IPS-20b (cell line): ENCODE measurements at regions not wholly inside any gene's neighbourhood (a gene's known extent, or its start where the extent isn't known, plus 50 kb on each side); places are given as distances from the start of the nearest gene placed in this dataset.
"Not testable (repeated sequence)": the region's sequence is repeated elsewhere in the genome, so short reads cannot be mapped to it uniquely, and the experiment has no call there.

ENCODE experiments used
- H3K27ac ChIP-seq: one replicate; pipeline ENCODE4 v1.5.1; 2013; ENCODE audit warnings: low read length
- H3K27me3 ChIP-seq: 2 replicates; pipeline ENCODE4 v1.6.1; 2013; ENCODE audit warnings: mild to moderate bottlenecking, low read length, inconsistent platforms; ENCODE audit not compliant: insufficient read depth
- H3K36me3 ChIP-seq: 2 replicates; pipeline ENCODE4 v1.6.1; 2013; ENCODE audit warnings: low read depth, mild to moderate bottlenecking, inconsistent platforms, low read length, moderate library complexity; ENCODE audit not compliant: insufficient read depth
- H3K4me1 ChIP-seq: 2 replicates; pipeline ENCODE4 v1.6.1; 2013; ENCODE audit warnings: mild to moderate bottlenecking, control low read depth, inconsistent platforms, low read length, moderate library complexity; ENCODE audit not compliant: insufficient read depth
- H3K4me3 ChIP-seq: 2 replicates; pipeline ENCODE4 v1.5.1; 2013; ENCODE audit warnings: mild to moderate bottlenecking, low read length, inconsistent platforms
- H3K9ac ChIP-seq: 2 replicates; pipeline ENCODE4 v1.6.1; 2013; ENCODE audit warnings: low read depth, mild to moderate bottlenecking, inconsistent platforms, low read length, moderate library complexity
- H3K9me3 ChIP-seq: 2 replicates; pipeline ENCODE4 v1.6.1; 2013; ENCODE audit warnings: mild to moderate bottlenecking, low read depth, low read length, inconsistent platforms; ENCODE audit not compliant: insufficient read depth

DNA sequence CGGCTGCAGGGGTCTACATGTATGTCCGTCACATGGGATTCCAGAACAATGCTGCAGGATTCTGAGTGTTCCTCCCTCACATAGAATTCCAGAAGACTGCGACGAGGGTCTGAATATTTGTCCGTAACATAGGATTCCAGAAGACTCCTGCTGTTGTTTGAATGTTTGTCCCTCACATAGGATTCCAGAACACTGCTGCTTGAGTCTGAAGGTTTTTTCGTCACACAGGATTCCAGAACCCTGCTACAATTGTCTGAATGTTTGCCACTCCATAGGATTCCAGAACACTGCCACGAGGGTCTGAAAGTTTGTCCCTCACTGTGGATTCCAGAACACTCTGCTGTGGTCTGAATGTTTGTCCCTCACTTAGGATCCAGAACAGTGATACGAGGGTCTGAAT is 217.5 kb downstream of the FOXD4L6 start:
- not testable (repeated sequence) for H3K27ac ChIP-seq, H3K9ac ChIP-seq, H3K4me1 ChIP-seq, H3K36me3 ChIP-seq, H3K27me3 ChIP-seq, H3K4me3 ChIP-seq
- peaks cover 99% of the 10 kb centered on the region for H3K9me3 ChIP-seq

DNA sequence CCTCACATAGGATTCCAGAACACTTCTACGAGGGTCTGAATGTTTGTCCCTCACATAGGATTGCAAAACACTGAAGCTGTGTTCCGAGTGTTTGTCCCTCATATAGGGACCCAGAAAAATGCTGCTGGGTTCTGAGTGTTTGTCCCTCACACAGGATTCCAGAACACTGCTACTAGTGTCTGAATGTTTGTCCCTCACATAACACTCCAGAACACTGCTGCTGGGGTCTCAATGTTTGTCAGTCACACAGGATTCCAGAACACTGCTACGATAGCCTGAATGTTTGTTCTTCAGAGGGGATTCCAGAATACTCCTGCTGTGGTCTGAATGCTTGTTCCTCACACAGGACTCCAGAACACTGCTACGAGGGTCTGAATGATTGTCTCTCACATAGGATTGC is 218.7 kb downstream of the FOXD4L6 start:
- peaks cover 6% of the 10 kb centered on the region; the same call in 1 of the 2 replicates for H3K27me3 ChIP-seq
- H3K9ac ChIP-seq, result no peak overlapping the region
- no peak overlapping the region for H3K4me3 ChIP-seq
- H3K4me1 ChIP-seq, result no peaks in the 10 kb centered on the region
- H3K9me3 ChIP-seq, result peaks cover 97% of the 10 kb centered on the region
- no peak overlapping the region for H3K27ac ChIP-seq
- H3K36me3 ChIP-seq, result no peaks in the 10 kb centered on the region

DNA sequence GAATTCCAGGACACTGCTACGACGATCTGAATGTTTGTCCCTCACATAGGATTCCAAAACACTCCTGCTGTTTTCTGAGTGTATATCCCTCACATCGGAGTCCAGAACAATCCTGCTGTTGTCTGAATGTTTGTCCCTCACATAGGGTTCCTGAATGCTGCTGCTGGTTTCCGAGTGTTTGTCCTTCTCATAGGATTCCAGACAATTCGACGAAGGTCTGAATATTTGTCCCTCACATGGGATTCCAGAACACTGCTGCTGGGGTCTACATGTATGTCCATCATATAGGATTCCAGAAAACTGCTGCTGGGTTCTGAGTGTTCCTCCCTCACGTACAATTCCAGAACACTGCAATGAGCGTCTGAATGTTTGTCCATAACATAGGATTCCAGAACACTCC is 219.4 kb downstream of the FOXD4L6 start:
- H3K4me3 ChIP-seq, H3K36me3 ChIP-seq, H3K9ac ChIP-seq, H3K4me1 ChIP-seq, H3K27me3 ChIP-seq, H3K27ac ChIP-seq: not testable (repeated sequence)
- peaks cover 92% of the 10 kb centered on the region for H3K9me3 ChIP-seq

DNA sequence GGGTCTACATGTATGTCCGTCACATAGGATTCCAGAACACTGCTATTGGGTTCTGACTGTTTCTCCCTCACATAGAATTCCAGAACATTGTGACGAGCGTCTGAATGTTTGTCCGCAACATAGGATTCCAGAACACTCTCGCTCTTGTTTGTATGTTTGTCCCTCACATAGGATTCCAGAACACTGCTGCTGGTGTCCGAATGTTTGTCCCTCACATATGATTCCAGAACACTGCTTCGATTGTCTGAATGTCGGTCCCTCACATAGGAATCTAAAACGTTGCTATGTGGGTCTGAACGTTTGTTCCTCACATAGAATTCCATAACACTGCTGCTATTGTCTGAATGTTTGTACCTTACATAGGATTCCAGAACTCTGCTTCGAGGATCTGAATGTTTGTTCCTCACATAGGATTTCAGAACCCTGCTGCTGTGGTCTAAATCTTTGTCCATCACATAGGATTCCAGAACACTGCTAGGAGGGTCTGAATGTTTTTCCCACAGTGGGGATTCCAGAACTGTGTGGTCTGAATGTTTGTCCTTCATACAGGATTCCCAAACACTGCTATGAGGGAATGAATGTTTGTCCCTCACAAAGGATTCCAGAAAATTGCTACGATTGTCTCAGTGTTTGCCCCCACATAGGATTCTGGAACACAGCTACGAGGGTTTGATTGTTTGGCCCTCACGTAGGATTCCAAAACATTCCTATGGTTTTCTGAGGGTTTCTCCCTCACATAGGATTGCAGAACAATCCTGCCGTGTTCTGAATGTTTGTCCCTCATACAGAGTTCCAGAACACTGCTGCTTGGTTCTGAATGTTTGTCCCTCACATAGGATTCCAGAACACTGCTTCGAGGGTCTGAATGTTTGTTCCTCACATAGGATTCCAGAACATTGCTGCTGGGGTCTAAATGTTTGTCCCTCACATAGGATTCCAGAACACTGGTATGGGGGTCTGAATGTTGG is 220.5 kb downstream of the FOXD4L6 start:
- Histone ChIP-seq H3K36me3 (no peaks in the 10 kb centered on the region), H3K27me3 (peaks cover 6% of the 10 kb centered on the region; the same call in 1 of the 2 replicates), H3K27ac (no peak overlapping the region), H3K9me3 (peaks cover 89% of the 10 kb centered on the region), H3K4me1 (no peaks in the 10 kb centered on the region), H3K4me3 (no peak overlapping the region), H3K9ac (no peak overlapping the region)

DNA sequence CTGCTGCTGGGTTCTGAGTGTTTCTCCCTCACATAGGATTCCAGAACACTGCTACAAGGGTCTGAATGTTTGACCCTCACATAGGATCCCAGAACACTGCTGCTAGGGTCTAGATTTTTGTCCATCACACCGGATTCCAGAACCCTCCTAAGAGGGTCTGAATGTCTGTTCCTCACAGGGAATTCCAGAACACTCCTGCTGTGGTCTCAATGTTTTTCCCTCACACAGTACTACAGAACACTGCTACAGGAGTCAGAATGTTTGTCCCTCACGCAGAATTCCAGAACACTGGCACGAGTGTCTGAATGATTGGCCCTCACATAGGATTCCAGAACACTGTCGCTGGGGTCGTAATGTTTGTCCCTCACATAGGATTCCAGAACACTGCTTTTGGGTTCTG is 221.6 kb downstream of the FOXD4L6 start:
- H3K36me3 ChIP-seq, H3K4me3 ChIP-seq, H3K4me1 ChIP-seq, H3K9ac ChIP-seq, H3K27ac ChIP-seq, H3K27me3 ChIP-seq: not testable (repeated sequence)
- H3K9me3 ChIP-seq, result peaks cover 80% of the 10 kb centered on the region

DNA sequence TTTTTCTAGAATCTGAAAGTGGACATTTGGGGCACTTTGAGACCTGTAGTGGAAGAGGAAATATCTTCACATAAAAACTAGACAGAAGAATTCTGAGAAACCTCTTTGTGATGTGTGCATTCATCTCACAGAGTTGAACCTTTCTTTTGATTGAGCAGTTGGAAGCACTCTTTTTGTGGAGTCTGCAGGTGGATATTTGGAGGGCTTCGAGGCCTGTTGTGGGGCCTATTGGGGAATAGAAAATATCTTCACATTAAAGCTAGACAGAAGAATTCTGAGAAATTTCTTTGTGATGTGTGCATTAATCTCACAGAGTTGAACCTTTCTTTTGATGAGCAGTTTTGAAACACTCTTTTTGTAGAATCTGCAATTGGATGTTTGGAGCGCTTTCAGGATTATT is 236.2 kb downstream of the FOXD4L6 start:
- H3K9me3 ChIP-seq, result peaks cover 45% of the 10 kb centered on the region
- not testable (repeated sequence) for H3K27me3 ChIP-seq, H3K4me3 ChIP-seq, H3K36me3 ChIP-seq, H3K27ac ChIP-seq, H3K4me1 ChIP-seq, H3K9ac ChIP-seq

DNA sequence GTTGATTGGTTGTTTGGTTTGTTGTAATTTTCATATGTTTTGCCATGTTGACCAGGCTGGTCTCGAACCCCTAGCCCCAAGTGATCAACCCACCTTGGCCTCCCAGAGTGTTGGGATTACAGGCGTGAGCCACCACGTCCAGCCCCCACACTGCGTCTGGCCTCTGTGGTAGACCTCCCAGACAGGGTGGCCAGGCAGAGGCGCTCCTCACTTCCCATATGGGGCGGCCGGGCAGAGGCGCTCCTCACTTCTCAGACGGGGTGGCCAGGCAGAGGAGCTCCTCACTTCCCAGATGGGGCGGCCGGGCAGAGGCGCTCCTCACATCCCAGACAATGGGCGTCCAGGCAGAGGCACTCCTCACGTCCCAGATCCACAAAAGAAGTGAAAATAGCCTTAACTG is 242.6 kb downstream of the FOXD4L6 start:
- H3K4me1 ChIP-seq, result not testable (repeated sequence)

DNA sequence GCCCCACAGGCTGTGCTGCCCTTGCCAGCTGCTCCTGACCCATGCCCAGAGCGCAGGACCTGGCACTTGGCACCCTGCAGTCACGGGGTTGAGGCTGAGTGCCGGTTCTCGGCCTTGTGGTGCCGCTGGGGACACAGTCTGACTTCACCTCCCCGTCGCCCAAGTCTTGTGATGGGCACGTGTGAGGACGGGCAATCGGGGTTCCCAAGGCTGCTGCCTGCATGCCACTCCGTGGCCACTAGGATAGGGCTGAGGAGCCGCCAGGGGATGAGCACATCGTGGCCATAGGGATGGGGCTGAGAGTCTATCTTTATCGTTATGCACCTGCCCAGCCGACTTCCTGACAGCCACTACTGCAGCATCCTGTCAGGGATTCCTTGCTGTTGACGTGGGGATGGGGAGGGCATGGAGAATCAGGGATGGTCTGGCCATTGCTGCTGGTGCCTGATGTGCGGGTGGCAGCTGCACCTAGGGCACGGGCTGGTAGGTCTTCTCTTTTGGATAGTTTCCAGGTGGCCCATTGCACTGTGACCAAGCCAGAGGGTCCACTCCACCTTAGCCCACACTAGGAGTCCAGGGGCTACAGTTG is 243.5 kb downstream of the FOXD4L6 start:
- peaks cover 65% of the 10 kb centered on the region for H3K9me3 ChIP-seq
- H3K4me1 ChIP-seq, H3K9ac ChIP-seq, H3K36me3 ChIP-seq, H3K4me3 ChIP-seq, H3K27ac ChIP-seq: not testable (repeated sequence)
- peaks cover 12% of the 10 kb centered on the region; the same call in 1 of the 2 replicates for H3K27me3 ChIP-seq

More for the DNA sequence above, 242.6 kb downstream of the FOXD4L6 start:
- not testable (repeated sequence) for H3K27ac ChIP-seq, H3K4me3 ChIP-seq, H3K9ac ChIP-seq, H3K36me3 ChIP-seq
- Histone ChIP-seq H3K27me3 (peaks cover 12% of the 10 kb centered on the region; the same call in 1 of the 2 replicates), H3K9me3 (peaks cover 65% of the 10 kb centered on the region)

DNA sequence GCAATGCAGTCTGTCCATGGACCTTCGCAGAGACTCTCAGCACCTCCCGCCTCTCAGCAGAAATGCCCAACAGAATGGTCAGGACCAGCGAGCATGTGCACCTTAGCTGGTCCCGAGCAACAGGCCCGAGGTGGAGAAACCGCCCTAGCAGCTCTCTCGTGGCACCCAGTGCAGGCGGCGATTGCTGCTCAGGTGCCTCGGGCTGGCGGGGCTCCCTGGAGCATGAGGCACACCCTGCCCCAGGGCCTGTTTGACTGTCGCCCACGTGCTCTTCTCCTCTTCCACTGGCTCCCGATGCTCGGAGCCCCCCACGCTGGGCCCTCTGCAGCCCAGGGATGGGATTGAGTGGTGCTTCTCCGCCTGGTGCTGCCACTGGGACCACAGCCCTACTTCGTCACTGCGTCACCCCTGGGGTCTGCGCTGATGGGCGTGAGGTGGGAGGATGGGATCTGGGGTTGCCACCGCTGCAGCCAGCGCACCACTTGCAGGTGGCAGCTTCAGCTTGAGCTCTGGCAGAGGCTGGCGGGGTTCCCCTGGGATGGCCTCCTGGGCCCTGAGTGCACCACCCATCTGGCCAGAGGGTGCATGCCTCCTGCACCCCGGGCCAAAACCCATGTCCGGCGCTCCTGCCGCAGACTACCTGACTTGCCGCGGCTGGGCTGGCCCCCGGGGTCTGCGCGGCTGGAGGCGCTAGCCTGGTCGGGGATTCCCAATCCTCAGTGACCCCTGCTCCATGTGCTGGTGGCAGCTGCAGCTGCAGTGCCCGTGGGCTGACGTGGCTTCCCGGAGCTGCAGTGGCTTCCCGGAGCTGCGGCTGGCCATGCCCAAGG is 244.2 kb downstream of the FOXD4L6 start:
- H3K9ac ChIP-seq, result no peak overlapping the region

DNA sequence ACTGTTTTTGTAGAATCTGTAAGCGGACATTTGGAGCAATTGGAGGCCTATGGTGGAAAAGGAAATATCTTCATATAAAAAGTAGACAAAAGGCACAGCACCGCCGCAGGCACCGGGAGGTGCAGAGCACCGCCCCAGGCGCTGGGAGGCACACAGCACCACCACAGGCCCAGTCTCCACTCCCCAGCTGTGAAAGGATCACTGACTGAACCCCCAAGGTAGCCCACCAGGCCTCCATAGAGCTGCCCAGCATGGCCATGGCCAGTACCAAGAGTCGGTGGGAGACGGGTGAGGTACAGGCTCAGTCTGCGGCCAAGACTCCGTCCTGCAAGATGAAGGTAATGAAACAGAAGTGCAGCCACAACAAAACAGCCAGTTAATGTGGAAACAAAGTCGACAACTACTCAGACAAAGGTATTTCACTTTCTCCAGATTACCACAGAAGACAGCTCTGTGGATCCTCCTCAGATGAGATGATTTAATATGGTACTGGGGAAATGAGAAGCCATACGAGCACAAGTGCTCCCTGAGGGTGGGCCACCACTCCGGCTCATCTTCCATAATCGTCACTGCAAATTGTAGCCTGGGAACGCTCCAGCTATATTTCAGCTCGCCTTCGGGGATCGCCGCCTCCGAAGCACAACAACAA is 244.9 kb downstream of the FOXD4L6 start:
- H3K4me1 ChIP-seq, H3K9ac ChIP-seq, H3K27ac ChIP-seq, H3K36me3 ChIP-seq, H3K4me3 ChIP-seq: not testable (repeated sequence)
- H3K27me3 ChIP-seq, result peaks cover 12% of the 10 kb centered on the region; the same call in 1 of the 2 replicates
- peaks cover 53% of the 10 kb centered on the region for H3K9me3 ChIP-seq

More for the DNA sequence above, 244.2 kb downstream of the FOXD4L6 start:
- Histone ChIP-seq H3K4me1 (no peaks in the 10 kb centered on the region), H3K4me3 (no peak overlapping the region), H3K27ac (no peak overlapping the region), H3K27me3 (peaks cover 12% of the 10 kb centered on the region; the same call in 1 of the 2 replicates), H3K36me3 (no peaks in the 10 kb centered on the region), H3K9me3 (peaks cover 57% of the 10 kb centered on the region)

DNA sequence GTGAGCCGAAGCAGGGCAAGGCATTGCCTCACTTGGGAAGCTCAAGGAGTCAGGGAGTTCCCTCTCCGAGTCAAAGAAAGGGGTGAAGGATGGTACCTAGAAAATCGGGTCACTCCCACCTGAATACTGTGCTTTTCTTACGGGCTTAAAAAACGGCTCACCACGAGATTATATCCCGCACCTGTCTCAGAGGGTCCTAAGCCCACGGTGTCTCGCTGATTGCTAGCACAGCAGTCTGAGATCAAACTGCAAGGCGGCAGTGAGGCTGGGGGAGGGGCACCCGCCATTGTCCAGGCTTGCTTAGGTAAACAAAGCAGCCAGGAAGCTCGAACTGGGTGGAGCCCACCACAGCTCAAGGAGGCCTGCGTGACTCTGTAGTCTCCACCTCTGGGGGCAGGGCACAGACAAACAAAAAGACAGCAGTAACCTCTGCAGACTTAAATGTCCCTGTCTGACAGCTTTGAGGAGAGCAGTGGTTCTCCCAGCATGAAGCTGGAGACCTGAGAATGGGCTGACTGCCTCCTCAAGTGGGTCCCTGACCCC is 254.7 kb downstream of the FOXD4L6 start:
- not testable (repeated sequence) for H3K4me3 ChIP-seq, H3K4me1 ChIP-seq, H3K27me3 ChIP-seq, H3K36me3 ChIP-seq, H3K9ac ChIP-seq, H3K27ac ChIP-seq
- peaks cover 34% of the 10 kb centered on the region; the same call in 1 of the 2 replicates for H3K9me3 ChIP-seq
